Right ventricle myocardium superior (tissue), 1 donor: ENCODE measurements at regions not wholly inside any gene's neighbourhood (a gene's known extent, or its start where the extent isn't known, plus 50 kb on each side); places are given as distances from the start of the nearest gene placed in this dataset.

ENCODE experiments used
- ATAC-seq: fragments of 200-7000 bp; cut with Tn5 transposase; one replicate; pipeline ENCODE4 v1.9.1; 2020; ENCODE audit warnings: mild to moderate bottlenecking; ENCODE audit not compliant: poor library complexity
- DNase-seq: peaks from one replicate; pipeline ENCODE4 v3.0.0-alpha.2; 2020
- intact Hi-C: fragments of 100-400 bp; cut with DNase I; formaldehyde crosslinking; loops from one replicate; pipeline ENCODE4 v1.11.2; 2022
- donor health status: DM: no; HTN: yes; CAD: no; lungs with severe emphysema.

GRCh38 chr3:459311-459670 lies 262.7 kb downstream of the CHL1 start:
- no peak for ATAC-seq
- no peak for DNase-seq
- intact Hi-C loops = no loop called here

- ATAC-seq (no peak), DNase-seq (no peak)
- intact Hi-C loops = no loop called here
Measured at GRCh38 chr3:461006-461405, 264.4 kb downstream of the CHL1 start.

- ATAC-seq (no peak), DNase-seq (no peak)
- intact Hi-C loops = no loop called here
Measured at GRCh38 chr3:462851-463250, 266.3 kb downstream of the CHL1 start.

- no peak for ATAC-seq
- intact Hi-C loops = no loop called here
- no peak for DNase-seq
Measured at GRCh38 chr3:463252-464192, 267.0 kb downstream of the CHL1 start.

GRCh38 chr3:464255-464654 lies 267.7 kb downstream of the CHL1 start:
- DNase-seq = no peak
- ATAC-seq = no peak
- intact Hi-C loops = no loop called here

- DNase-seq (no peak), ATAC-seq (no peak)
- intact Hi-C loops = no loop called here
Measured at GRCh38 chr3:468172-468571, 271.6 kb downstream of the CHL1 start.

GRCh38 chr3:473033-473800 lies 276.7 kb downstream of the CHL1 start:
- no peak for ATAC-seq
- intact Hi-C loops = no loop called here
- no peak for DNase-seq

GRCh38 chr3:474828-475227 lies 278.3 kb downstream of the CHL1 start:
- DNase-seq (no peak), ATAC-seq (no peak)
- intact Hi-C loops = no loop called here

- ATAC-seq (no peak), DNase-seq (no peak)
- intact Hi-C loops = no loop called here
Measured at GRCh38 chr3:480070-480469, 283.5 kb downstream of the CHL1 start.

GRCh38 chr3:481111-481510 lies 284.5 kb downstream of the CHL1 start:
- no peak for DNase-seq
- ATAC-seq = no peak
- intact Hi-C loops = no loop called here

GRCh38 chr3:481680-482079 lies 285.1 kb downstream of the CHL1 start:
- ATAC-seq = no peak
- DNase-seq = no peak
- intact Hi-C loops = no loop called here

- DNase-seq (no peak), ATAC-seq (no peak)
- intact Hi-C loops = no loop called here
Measured at GRCh38 chr3:482479-482878, 285.9 kb downstream of the CHL1 start.

- DNase-seq (no peak), ATAC-seq (no peak)
- intact Hi-C loops = no loop called here
Measured at GRCh38 chr3:484341-484740, 287.8 kb downstream of the CHL1 start.

GRCh38 chr3:487614-488013 lies 291.1 kb downstream of the CHL1 start:
- DNase-seq = no peak
- intact Hi-C loops = no loop called here
- ATAC-seq = no peak

- intact Hi-C loops = no loop called here
- no peak for ATAC-seq
Measured at GRCh38 chr3:492586-493316, 296.2 kb downstream of the CHL1 start.

GRCh38 chr3:494190-494589 lies 297.6 kb downstream of the CHL1 start:
- intact Hi-C loops = no loop called here
- DNase-seq (no peak), ATAC-seq (no peak)

More at GRCh38 chr3:492586-493316, 296.2 kb downstream of the CHL1 start:
- DNase-seq = no peak

- ATAC-seq (no peak), DNase-seq (no peak)
- intact Hi-C loops = no loop called here
Measured at GRCh38 chr3:498487-498886, 301.9 kb downstream of the CHL1 start.

- intact Hi-C loops = no loop called here
- DNase-seq (no peak), ATAC-seq (no peak)
Measured at GRCh38 chr3:499001-499761, 302.6 kb downstream of the CHL1 start.

GRCh38 chr3:502486-502885 lies 305.9 kb downstream of the CHL1 start:
- intact Hi-C loops = no loop called here
- no peak for ATAC-seq
- no peak for DNase-seq
